ENCODE measurements at regions not wholly inside any gene's neighbourhood (a gene's known extent, or its start where the extent isn't known, plus 50 kb on each side); places are given as distances from the start of the nearest gene placed in this dataset.

DNA sequence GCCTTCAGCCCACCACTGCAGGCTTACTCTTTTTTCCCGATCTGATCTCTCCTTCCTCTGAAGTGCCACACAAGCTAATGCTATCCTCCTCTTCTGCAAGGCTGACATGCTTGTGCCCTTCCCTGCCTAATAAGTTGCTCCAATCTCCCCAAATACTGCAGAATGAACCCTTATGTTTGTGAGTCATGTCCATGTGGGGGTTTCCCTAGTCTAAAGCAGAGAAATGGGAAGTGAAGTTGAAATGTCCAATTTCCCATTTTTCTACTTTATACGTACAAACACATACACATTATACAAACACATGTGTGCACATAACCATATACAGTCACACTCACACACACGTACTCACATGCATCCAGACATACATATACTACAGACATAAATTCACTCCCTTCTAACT, 288.1 kb upstream of the CELF4 start:
- TF ChIP-seq, protein P1, sequence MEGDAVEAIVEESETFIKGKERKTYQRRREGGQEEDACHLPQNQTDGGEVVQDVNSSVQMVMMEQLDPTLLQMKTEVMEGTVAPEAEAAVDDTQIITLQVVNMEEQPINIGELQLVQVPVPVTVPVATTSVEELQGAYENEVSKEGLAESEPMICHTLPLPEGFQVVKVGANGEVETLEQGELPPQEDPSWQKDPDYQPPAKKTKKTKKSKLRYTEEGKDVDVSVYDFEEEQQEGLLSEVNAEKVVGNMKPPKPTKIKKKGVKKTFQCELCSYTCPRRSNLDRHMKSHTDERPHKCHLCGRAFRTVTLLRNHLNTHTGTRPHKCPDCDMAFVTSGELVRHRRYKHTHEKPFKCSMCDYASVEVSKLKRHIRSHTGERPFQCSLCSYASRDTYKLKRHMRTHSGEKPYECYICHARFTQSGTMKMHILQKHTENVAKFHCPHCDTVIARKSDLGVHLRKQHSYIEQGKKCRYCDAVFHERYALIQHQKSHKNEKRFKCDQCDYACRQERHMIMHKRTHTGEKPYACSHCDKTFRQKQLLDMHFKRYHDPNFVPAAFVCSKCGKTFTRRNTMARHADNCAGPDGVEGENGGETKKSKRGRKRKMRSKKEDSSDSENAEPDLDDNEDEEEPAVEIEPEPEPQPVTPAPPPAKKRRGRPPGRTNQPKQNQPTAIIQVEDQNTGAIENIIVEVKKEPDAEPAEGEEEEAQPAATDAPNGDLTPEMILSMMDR (IDR thresholded peaks at IDR 0.05; ENCODE audit: low read depth, low read length): no peak
- TF ChIP-seq, protein P2, sequence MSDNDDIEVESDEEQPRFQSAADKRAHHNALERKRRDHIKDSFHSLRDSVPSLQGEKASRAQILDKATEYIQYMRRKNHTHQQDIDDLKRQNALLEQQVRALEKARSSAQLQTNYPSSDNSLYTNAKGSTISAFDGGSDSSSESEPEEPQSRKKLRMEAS (IDR thresholded peaks at IDR 0.05; ENCODE audit: low read depth, low read length): no peak
- TF ChIP-seq POLR2A (IDR thresholded peaks at IDR 0.05; ENCODE audit: extremely low read depth, insufficient read length): no peak
